Astrocyte (in vitro differentiated cells and primary cell): ENCODE measurements at regions not wholly inside any gene's neighbourhood (a gene's known extent, or its start where the extent isn't known, plus 50 kb on each side); places are given as distances from the start of the nearest gene placed in this dataset.

ENCODE experiments used
- DNase-seq: peaks from one replicate; pipeline ENCODE4 v3.0.0-alpha.2; 2010; ENCODE audit warnings: low read depth
- FAIRE-seq: peaks from 2 replicates; lab custom pipeline; 2011; peaks lifted over from hg19 to GRCh38; lab: Jason Lieb, UNC
- H2AFZ ChIP-seq: 2 replicates; pipeline ENCODE4 v1.6.0; 2012; ENCODE audit warnings: low read depth, low read length, inconsistent platforms
- H3K27ac ChIP-seq: 2 replicates; pipeline ENCODE4 v1.5.1; 2011; ENCODE audit warnings: low read depth, low read length, inconsistent platforms
- H3K27me3 ChIP-seq: 2 replicates; pipeline ENCODE4 v1.6.0; 2011; ENCODE audit warnings: low read length, inconsistent platforms; ENCODE audit not compliant: insufficient read depth
- H3K36me3 ChIP-seq: 2 replicates; pipeline ENCODE4 v1.5.1; 2011; ENCODE audit warnings: low read length, inconsistent platforms; ENCODE audit not compliant: insufficient read depth
- H3K4me1 ChIP-seq: 2 replicates; pipeline ENCODE4 v1.5.1; 2011; ENCODE audit warnings: low read length, inconsistent platforms; ENCODE audit not compliant: insufficient read depth
- H3K4me2 ChIP-seq: 2 replicates; pipeline ENCODE4 v1.6.0; 2012; ENCODE audit warnings: low read length, inconsistent platforms
- H3K4me3 ChIP-seq: 2 replicates; pipeline ENCODE4 v1.5.1; 2011; ENCODE audit warnings: low read depth, mild to moderate bottlenecking, low read length, inconsistent platforms; ENCODE audit not compliant: insufficient read depth
- H3K79me2 ChIP-seq: 2 replicates; pipeline ENCODE4 v1.6.0; 2012; ENCODE audit warnings: mild to moderate bottlenecking, low read length, inconsistent platforms; ENCODE audit not compliant: insufficient read depth
- H3K9ac ChIP-seq: 2 replicates; pipeline ENCODE4 v1.6.0; 2012; ENCODE audit warnings: mild to moderate bottlenecking, low read length, inconsistent platforms
- H3K9me3 ChIP-seq: 2 replicates; pipeline ENCODE4 v1.5.1; 2012; ENCODE audit warnings: low read depth, mild to moderate bottlenecking, low read length, inconsistent platforms; ENCODE audit not compliant: insufficient read depth
- H4K20me1 ChIP-seq: 2 replicates; pipeline ENCODE4 v1.6.0; 2012; ENCODE audit warnings: low read length, inconsistent platforms; ENCODE audit not compliant: insufficient read depth
- H3K27ac Mint-ChIP-seq: one replicate; pipeline ENCODE4 v1.8.0; 2021; ENCODE audit warnings: mild to moderate bottlenecking, mixed read lengths; ENCODE audit not compliant: unreplicated experiment
- H3K27me3 Mint-ChIP-seq: one replicate; pipeline ENCODE4 v1.8.0; 2021; ENCODE audit warnings: low read depth, mixed read lengths; ENCODE audit not compliant: unreplicated experiment
- H3K36me3 Mint-ChIP-seq: one replicate; pipeline ENCODE4 v1.8.0; 2021; ENCODE audit warnings: low read depth, mixed read lengths; ENCODE audit not compliant: unreplicated experiment
- H3K4me1 Mint-ChIP-seq: one replicate; pipeline ENCODE4 v1.8.0; 2021; ENCODE audit warnings: low read depth, mixed read lengths; ENCODE audit not compliant: unreplicated experiment
- H3K4me3 Mint-ChIP-seq: one replicate; pipeline ENCODE4 v1.8.0; 2021; ENCODE audit warnings: mild to moderate bottlenecking, moderate library complexity, mixed read lengths; ENCODE audit not compliant: unreplicated experiment
- H3K9me3 Mint-ChIP-seq: one replicate; pipeline ENCODE4 v1.8.0; 2021; ENCODE audit warnings: mild to moderate bottlenecking, mixed read lengths; ENCODE audit not compliant: unreplicated experiment
- CTCF ChIP-seq: IDR thresholded peaks from 2 replicates; pipeline ENCODE4 v1.5.1; 2011; ENCODE audit warnings: low read depth, mild to moderate bottlenecking, inconsistent platforms, low read length, moderate library complexity; ENCODE audit not compliant: insufficient read depth
- EZH2 ChIP-seq: IDR thresholded peaks from 2 replicates; pipeline ENCODE4 v1.6.1; 2012; ENCODE audit warnings: mild to moderate bottlenecking, low read length, inconsistent platforms; ENCODE audit not compliant: insufficient read depth

- H3K79me2 ChIP-seq: no peaks in the 10 kb centered on the region
- no peak overlapping the region for H3K9ac ChIP-seq
- H4K20me1 ChIP-seq: no peaks in the 10 kb centered on the region
- Mint-ChIP-seq H3K27ac (no peak overlapping the region), H3K4me3 (no peak overlapping the region), H3K4me1 (no peaks in the 10 kb centered on the region), H3K36me3 (no peaks in the 10 kb centered on the region), H3K27me3 (peaks cover 5% of the 10 kb centered on the region), H3K9me3 (no peaks in the 10 kb centered on the region)
- H3K27ac ChIP-seq: no peak overlapping the region
- no peak overlapping the region for H3K4me2 ChIP-seq
- H3K9me3 ChIP-seq: no peaks in the 10 kb centered on the region
- no peaks in the 10 kb centered on the region for H3K36me3 ChIP-seq
- no peaks in the 10 kb centered on the region for H3K4me1 ChIP-seq
- H3K4me3 ChIP-seq: no peak overlapping the region
- FAIRE-seq (no peak), DNase-seq (no peak)
- no peak overlapping the region for H2AFZ ChIP-seq
- H3K27me3 ChIP-seq: no peaks in the 10 kb centered on the region
- no peak for TF ChIP-seq EZH2
- no peak for TF ChIP-seq CTCF
Measured at GRCh38 chr4:83723609-83724008, 187.7 kb downstream of the GPAT3 start.

DNA sequence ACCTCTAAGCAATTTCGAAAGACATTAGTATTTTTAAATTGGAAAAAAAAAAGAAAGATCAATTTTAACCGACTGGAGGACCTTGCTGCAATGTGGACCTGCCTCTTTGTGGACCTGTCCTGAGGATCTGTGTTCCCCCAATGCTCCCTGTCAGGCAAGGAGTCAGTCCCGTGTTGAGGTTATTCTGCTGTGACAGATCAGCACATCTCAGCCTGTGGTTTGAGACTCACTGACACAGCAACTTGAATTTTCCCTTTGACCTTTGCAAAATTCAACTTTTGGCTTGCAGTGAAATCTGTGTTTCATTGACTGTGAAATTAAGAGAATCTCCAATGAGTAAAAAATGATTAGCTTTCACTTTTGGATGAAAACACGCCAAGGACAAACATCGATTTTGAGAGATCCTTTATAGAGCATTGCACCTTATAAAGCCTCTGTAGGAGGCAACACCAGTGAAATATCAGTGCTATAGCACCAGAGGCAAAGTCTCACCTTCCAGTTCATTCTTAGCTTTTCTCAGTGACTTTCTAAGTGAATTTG lies 186.9 kb downstream of the GPAT3 start:
- H3K36me3 Mint-ChIP-seq: no peaks in the 10 kb centered on the region
- Histone ChIP-seq H3K4me3 (no peak overlapping the region), H3K4me2 (no peak overlapping the region), H3K79me2 (no peaks in the 10 kb centered on the region), H3K27ac (no peak overlapping the region), H3K4me1 (no peaks in the 10 kb centered on the region), H4K20me1 (no peaks in the 10 kb centered on the region), H3K27me3 (no peaks in the 10 kb centered on the region), H3K9me3 (no peaks in the 10 kb centered on the region), H2AFZ (no peak overlapping the region), H3K36me3 (no peaks in the 10 kb centered on the region), H3K9ac (no peak overlapping the region)
- TF ChIP-seq EZH2 (no peak), CTCF (no peak)
- H3K27ac Mint-ChIP-seq: no peak overlapping the region
- DNase-seq (no peak), FAIRE-seq (no peak)
- H3K27me3 Mint-ChIP-seq: peaks cover 5% of the 10 kb centered on the region
- H3K4me1 Mint-ChIP-seq: no peaks in the 10 kb centered on the region
- no peak overlapping the region for H3K4me3 Mint-ChIP-seq
- no peaks in the 10 kb centered on the region for H3K9me3 Mint-ChIP-seq

DNA sequence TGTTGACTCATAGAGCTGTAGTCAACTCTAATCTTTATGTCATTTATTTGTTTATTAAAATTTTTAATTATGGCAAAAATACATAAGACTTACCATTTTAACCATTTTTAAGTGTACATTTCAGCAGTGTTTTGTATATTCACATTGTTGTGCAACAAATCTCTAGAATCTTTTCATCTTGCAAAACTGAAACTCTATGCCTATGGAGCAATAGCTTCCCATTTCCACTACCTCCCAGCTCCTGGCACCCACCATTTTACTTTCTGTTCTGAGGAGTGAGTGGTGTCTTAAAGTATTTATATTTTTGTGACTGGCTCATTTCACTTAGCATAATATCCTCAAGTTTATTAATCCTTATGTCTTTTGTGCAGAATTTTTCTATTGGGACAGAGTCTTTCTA lies 181.0 kb downstream of the GPAT3 start:
- no peaks in the 10 kb centered on the region for H3K27me3 Mint-ChIP-seq
- Histone ChIP-seq H3K4me3 (no peak overlapping the region), H3K36me3 (no peaks in the 10 kb centered on the region), H2AFZ (no peak overlapping the region), H3K9ac (no peak overlapping the region), H3K4me2 (no peak overlapping the region), H3K27ac (no peak overlapping the region), H4K20me1 (no peaks in the 10 kb centered on the region), H3K79me2 (no peaks in the 10 kb centered on the region), H3K9me3 (no peaks in the 10 kb centered on the region), H3K4me1 (no peaks in the 10 kb centered on the region), H3K27me3 (no peaks in the 10 kb centered on the region)
- H3K4me3 Mint-ChIP-seq: no peak overlapping the region
- H3K4me1 Mint-ChIP-seq: no peaks in the 10 kb centered on the region
- H3K9me3 Mint-ChIP-seq: no peaks in the 10 kb centered on the region
- DNase-seq (no peak), FAIRE-seq (no peak)
- H3K36me3 Mint-ChIP-seq: no peaks in the 10 kb centered on the region
- no peak overlapping the region for H3K27ac Mint-ChIP-seq
- TF ChIP-seq EZH2: no peak
- TF ChIP-seq CTCF: no peak
